GM19452 (cell line): ENCODE measurements at regions not wholly inside any gene's neighbourhood (a gene's known extent, or its start where the extent isn't known, plus 50 kb on each side); places are given as distances from the start of the nearest gene placed in this dataset.
"Not testable (repeated sequence)": the region's sequence is repeated elsewhere in the genome, so short reads cannot be mapped to it uniquely, and the experiment has no call there.

Source experiments
- ATAC-seq: cut with Tn5 transposase; IDR thresholded peaks from one replicate; pipeline ENCODE4 v1.9.1; 2021; ENCODE audit not compliant: unreplicated experiment

DNA sequence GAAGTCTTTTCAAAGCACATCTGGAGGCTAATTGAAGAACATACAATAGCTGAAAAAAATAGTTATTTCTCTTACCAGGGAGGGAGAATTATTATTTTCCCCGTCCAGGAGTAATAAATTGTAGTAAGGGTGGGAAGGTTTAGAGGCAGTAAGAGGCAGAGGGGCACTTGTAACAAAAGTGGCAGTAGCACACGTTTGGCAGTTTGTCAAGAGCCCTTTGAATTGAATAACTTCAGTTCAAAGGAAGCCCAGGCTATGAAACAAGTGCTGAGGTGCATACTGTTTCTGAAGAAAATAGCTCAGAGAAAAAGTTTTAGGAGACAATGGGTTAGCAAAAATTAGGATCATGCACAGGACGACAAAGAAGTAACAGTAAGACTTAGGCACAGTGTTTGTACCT is 451.3 kb downstream of the LRRC70 start:
- no peak for ATAC-seq

DNA sequence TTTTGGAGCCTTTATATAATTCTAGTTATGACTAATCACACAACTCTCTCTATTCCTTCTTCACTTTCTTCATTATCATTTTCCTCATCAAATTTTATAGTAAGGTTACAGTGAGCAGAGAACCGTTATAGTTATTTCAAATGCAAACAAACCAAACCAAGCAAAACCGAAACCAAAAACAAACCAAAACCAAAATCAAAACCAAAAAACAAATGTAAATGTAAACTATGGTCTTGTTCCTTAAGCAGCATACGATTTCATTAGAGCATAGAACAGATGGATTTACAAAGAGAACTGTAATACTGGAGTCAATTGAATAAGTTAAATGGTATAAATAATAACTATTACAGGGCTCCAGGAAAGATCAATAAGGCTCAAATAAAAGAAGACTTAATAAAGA is 447.1 kb downstream of the LRRC70 start:
- no peak for ATAC-seq

DNA sequence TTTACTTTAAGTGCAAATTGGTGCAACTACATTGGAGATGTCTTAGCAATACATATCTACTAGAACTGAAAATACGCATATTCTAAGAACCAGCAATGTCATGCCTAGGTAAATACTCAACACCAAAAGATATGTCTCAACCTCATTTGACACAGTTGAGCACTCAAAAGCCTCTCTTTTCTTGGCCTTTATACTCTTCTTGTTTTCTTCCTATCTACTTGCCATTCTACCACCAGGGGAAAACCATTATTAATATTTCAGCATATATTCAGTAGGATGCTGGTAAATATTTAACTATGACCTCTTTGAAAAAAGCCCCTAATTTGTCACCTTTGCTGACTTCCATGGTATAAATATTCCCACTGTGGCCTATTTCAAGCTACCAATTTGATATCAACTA is 443.8 kb downstream of the LRRC70 start:
- ATAC-seq: no peak

DNA sequence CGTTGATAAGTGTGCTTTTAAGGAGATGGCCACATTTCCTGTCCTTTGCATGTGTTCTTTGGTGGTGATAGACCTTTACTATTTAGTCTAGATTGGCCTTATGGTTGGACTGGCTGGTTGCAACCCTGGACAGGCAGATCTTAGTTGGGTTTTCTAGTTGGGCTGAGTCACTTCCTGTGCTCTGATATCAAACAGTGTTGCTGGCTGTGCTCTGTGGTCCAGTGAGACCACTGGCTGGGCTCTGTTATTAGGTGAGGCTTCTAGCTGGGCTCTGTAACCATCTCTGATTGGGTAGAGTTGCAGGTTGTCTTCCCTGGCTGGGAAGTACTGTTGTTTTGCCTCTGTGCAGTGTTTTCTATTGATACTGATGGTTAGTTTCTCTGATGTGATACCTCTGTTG is 432.5 kb downstream of the LRRC70 start:
- ATAC-seq: no peak

DNA sequence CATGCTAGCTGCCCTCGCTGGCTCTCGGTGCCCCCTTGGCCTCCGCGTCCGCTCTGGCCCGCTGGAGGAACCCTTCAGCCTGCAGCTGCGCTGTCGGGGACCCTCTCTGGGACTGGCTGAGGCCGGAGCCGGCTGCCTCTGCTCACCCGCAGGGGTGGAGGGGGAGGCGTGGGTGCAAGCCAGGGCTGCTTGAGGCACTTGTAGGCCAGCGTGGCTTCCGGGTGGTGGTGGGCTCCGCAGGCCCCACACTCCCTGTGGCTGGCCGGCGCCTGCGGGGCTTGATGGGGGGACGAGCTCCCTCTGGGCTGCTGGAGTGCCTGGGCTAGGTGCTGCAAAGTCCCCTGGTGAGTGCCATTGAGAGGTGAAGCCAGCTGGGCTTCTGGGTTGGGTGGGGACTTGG is 429.6 kb downstream of the LRRC70 start:
- ATAC-seq: no peak

DNA sequence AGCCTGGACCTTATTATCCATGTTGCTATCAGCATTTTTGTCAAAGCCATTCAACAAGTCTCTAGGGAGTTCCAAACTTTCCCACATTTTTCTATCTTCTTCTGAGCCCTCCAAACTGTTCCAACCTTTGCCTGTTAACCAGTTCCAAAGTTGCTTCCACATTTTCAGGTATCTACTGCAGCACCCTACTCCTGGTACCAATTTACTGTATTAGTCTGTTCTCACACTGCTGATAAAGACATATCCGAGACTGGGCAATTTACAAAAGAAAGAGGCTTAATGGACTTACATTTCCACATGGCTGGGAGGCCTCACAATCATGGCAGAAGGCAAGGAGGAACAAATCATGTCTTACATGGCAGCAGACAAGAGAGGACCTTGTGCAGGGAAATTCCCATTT is 416.2 kb downstream of the LRRC70 start:
- ATAC-seq: not testable (repeated sequence)

DNA sequence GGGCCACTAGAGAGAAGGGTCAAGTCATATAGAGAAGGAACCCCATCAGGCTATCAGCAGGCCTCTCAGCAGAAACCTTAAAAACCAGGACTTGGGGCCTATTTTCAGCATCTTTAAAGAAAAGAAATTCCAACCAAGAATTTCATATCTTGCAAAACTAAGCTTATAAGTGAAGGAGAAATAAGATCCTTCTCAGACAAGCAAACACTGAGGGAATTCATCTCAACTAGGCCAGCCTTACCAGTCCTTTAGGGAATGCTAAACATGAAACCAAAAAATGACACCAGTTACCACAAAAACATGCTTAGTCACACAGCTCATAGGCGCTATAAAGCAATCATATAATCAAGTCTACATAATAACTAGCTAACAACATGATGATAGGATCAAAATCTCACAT is 407.1 kb downstream of the LRRC70 start:
- ATAC-seq: no peak

DNA sequence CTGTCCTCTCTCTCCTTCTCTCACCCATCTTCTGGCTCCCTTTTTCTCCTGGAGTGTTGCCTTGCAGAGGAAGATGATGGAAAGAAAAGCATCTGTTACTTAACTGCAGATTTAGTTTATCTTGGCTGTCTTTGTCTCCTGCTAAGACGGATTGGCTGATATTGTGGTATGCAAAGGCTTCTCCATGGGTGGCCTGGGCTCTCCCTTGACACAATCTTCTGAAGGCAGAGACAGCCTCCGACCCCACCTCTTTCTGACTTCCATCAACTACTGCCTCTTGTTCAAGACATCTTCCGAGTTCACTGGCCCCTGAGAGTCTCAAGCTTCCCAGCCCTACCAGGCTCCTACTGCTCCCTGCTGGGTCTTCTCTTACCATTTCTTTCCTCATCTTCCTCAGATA is 403.7 kb downstream of the LRRC70 start:
- ATAC-seq: no peak

DNA sequence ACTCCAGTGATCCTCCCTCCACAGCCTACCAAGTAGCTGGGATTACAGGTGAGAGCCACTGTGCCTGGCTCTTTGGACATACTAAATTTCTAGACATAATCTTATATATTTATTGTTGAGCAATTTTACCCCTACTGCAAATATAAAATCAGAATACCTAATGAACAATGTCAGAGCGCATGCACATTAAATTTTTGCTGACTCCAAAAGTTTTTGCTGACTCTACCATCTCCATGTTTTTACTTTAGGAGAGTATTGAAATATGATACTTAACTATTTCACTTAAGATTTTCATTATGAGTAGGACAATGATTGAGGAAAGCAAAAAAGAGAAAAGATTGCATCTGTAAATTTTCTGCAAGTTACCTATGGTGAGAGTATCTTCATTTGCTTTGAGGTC is 402.3 kb downstream of the LRRC70 start:
- ATAC-seq: no peak

DNA sequence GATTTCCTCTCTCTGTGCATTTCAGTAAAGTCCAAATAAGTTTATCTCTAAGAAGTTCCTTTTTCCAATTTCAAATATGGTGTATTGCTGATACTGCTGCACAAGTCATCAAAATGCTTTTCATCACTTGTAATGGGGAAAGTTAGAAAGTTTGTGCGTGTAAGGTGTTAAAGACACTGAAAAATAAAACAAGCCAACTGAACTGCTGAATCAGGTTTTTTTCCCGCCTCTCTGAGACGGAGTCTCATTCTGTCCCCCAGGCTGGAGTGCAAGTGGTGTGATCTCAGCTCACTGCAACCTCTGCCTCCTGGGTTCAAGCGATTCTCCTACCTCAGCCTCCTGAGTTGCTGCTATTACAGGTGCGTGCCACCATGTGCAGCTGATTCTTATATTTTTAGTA is 400.9 kb downstream of the LRRC70 start:
- ATAC-seq: no peak

DNA sequence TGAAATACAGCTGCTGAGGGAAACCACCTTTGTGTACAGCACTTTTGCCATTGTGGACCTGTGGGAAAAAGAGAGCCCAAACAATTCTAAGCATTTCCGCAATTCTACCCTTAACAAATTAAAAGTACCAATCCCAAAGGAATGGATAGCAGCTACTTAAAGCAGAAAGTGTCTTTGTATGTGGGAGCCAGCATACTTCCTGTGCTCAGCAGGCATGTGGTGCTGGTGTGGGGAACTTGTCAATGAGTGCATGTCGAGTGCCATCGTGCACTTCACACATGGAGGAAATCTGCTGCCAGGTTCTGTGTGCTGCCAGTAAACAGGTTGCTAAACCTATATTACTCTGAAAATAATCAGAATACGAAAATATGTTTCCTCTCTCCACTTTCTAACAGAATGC is 399.0 kb downstream of the LRRC70 start:
- ATAC-seq: no peak

DNA sequence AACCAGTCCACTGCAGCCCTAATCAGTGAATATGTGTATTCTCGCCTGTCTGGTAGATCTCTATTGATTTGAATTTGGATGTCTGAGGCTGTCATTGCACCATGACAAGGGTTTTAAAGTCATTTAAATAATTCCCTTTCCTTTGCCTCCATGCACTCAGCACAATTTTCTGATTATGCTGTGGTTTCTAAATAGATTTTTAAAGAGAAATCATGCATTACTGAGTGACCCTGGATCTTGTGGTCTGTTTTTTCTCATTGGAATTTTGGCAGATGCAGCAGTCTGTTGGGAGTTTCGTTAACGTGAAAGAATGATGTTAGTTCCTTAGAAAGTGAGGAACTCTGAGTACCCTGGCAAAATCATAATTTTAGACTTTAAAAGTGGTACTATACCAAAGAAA is 396.0 kb downstream of the LRRC70 start:
- ATAC-seq: no peak

DNA sequence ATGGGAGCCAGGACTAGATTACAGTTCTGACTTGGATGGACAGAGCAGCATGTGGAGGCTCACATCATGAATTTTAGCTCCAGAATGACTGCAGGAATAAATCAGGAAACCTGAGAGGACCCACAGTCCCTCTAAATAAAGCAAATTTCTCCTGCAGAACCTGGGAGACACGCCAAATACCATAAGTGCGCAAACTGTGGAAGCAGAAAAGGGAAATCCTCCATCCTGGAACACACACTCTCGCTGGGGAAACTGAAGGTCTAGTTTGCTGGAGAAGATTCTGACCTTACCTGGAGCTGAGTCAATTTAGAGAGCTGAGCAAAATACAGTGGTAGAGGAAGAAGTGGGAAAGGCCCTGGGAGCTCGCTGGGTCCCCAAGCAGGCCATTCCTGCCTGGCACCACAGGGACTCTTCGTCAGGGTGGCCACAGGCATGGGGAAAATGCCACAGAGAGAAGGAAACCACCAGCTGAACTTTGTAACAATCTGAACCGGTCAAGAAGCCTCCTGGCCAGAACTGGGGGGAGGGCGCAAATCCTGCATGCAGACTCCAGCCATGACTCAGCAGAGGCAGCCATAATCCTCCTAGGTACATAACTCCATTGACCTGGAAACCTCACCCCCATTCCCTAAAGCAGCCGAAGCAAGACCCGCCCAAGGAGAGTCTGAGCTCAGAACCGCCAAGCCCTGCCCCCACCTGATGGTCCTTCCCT is 390.9 kb downstream of the LRRC70 start:
- ATAC-seq: no peak

DNA sequence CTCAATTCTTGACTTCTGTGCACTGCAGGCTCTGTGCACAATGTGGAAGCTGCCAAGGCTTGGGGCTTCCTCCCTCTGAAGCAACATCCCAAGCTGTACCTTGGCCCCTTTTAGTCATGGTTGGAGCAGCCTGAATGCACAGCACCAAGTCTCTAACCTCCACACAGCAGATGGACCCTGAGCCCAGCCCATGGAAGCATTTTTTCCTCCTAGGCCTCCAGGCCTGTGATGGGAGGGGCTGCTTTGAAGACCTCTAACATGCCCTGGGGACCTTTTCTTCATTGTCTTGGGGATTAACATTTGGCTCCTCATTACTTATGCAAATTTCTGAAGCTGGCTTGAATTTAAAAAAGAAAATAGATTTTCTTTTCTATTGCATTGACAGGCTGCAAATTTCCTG is 385.8 kb downstream of the LRRC70 start:
- no peak for ATAC-seq

DNA sequence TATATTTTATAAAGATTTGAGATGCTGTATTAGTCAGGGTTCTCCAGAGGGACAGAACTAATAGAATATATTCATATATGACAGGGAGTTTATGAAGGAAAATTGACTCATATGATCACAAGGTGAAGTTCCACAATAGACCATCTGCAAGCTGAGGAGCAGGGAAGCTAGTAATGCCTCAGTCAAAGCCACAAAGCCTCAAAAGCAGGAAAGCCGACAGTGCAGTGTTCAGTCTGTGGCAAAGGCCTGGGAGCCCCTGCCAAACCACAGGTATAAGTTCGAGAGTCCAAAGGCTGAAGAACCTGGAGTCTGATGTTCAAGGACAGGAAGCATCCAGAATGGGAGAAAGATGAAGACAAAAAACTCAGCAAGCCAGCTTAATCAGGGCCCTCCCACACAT is 382.2 kb downstream of the LRRC70 start:
- no peak for ATAC-seq

DNA sequence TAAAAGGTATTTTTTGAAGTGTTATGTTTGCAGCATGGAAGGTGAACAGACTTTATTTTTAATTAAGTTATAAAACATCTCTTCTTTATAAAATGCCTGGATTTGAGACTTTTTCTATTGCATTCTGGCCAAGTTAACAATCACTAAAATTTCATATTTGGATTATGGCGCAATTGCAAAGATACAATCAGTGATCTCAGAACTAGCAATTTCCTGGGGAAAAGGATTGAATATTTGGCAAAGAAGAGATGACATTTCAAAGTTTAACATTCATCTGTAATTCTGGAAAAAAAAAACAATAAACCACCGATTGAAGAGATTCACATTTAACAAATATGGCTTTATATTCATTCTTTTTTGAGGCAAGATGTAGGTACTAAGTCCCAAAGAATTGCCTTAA is 378.0 kb downstream of the LRRC70 start:
- ATAC-seq: no peak

DNA sequence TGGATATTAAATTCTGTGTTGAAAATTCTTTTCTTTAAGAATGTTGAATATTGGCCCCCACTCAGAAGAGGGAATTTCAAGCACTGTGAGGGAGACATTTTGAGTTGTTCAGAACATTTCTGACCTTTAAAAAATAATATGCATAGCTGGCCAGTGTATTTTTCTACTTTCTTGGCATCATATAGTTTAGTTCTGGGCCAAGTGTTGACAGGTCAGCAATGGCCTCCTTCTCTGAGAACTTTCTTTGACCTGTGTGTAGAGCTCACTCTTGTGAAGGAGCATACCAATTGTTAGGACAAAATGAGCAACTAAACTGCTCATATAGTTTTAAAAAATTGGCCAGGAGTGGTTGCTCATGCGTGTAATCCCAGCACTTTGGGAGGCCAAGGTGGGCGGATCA is 376.0 kb downstream of the LRRC70 start:
- ATAC-seq: no peak

DNA sequence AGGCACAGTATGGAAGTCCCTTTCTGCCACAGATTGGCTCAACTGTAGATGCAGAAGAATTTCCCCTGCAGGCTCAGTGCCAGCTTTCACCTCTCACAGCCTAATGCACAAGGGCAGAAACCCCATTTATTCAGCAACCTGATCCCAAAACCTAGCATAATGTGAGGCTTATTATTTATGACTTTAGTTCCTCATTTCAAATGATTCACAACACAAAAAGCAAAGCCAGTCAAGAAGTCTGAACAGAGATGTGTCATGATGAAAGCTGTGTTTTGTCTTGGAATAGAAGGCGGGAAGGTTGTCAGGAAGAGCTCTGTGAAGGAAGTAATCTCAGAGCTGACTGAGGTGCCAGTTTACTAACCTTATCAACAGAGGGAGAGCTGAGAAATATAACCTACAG is 369.7 kb downstream of the LRRC70 start:
- ATAC-seq: no peak

DNA sequence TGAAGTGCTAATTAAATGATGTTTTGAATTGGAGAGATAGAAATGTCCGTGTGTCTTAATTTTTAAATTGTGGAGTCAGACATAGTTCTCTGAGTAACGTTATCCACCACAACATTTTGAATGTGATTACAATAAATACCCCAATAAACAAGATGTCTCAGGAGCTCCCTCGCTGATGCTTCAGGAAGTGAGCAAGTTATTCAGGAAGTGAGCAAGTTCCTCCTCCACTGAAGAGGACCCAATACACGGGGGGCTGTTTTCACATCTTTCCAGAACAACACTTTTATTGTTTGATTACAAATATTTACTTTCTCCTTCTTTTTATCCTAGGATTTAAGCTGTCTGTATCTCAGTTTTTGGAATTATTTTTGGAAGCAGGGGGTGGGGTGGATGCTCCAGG is 363.8 kb downstream of the LRRC70 start:
- ATAC-seq: no peak

DNA sequence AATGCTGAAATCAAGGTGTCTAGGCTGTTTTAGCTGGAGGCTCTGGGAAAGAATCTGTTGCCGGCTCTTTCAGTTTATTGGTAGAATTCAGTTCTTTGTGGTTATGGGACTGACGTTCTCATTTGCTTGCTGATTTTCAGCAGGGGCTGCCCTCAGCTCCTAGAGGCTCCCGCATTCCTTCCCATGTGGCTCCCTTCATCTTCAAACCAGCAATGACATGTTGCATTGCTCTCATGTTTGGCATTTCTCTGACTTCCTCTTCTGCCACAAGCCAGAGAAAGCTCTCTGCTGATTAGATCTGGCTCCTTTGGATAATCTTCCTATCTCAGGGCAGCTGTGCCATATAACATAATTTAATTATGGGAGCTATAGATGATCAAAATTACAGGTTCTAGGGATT is 360.3 kb downstream of the LRRC70 start:
- ATAC-seq: no peak

DNA sequence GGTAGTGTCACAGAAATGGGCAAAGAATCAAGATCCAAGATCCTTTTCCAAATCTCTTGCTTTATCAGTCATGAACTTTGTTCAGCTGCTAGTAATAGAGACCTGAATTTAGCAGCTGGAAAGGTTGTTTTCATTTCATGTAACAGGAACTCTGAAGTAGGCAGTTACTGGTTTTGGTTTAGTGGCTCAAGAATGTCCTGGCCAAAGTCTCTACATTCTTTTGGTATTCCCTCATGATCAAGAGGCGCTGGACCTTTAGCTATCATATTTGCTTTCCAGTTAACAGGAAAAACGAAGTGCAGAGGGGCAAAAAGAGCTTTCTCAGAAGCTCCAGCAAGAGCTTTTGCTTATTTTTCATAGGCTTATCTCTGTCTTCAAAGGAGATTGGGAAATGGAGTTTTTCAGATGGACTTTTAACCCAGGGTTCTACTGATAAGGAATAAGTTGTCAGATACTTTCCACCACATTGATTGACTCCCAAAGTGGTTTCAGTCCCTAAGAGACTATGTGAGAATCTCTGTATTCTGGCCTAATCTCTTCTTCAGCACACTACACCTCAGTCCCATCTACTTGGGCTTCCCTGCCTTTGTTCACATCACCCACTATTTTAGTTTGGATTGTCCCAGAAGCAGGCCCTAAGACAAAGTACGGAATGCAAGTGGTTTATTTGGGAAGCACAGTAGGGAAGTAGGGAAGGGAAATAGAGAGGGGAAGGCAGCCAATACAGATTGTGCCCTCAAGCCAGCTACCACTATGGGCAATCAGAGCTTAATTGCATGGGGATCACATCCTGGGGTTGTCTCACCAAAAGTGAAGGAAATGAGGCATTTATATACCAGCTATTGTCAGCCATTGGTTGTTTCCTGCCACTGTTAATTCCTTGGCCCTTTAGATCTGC is 359.3 kb downstream of the LRRC70 start:
- ATAC-seq: no peak

DNA sequence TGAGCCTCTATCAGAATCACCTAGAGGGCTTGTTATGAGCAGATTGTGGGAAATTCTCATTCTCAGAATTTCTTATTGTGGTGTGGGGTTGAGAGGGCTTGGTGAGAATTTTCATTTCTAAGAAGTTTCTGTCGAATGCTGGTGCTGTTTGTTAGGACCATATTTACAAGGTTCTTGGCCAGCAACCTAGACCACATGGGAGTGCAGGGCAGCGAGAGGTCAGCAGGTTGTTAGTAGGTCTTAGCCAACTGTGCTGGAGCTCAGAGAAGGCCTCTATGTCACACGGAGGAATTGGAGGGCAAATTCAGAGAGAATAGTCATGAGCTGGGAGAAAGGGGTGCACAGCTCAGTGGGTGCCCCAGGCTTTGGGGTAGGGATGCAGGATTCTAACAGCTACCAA is 357.0 kb downstream of the LRRC70 start:
- no peak for ATAC-seq

DNA sequence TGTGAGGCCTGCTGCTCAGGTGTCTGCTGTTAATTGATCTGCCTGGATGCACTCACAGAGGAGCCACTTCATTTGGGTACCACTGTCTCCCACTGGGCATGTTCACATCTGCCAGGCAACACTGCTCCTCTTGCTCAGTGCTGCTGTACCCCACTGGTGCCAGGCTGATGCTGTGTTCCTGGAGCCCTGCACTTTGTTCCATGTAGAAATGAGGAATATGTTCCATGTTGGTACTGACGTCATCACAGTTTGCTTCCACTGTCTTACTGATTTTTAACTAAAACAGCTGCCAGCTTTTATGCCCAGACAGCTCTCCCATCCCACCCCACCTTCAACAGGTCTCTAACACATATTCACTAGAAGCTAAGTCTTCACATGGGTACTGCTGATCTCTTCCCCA is 355.7 kb downstream of the LRRC70 start:
- no peak for ATAC-seq
